ENCODE measurements at regions not wholly inside any gene's neighbourhood (a gene's known extent, or its start where the extent isn't known, plus 50 kb on each side); places are given as distances from the start of the nearest gene placed in this dataset.

DNA sequence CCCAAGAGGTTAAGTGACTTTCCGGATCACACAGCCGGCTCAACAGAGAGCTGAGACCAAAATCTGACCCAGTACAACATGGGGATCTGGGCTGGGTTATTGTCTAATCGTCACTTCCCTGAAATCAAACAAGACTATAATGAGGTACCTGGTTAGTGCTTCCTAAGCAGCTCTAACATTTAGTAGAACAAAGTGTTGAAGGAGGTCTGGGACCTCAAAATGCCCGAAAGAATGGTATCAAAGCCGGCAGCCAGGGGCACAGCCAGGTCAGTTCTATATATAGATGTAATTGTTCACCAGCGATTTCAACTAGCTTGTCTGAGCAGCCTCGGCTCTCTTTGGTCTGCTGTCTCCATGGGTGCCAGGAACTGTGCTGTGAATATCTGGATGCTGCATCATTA, 245.5 kb upstream of the ECI2 start:
- TF ChIP-seq BHLHE40 (IDR thresholded peaks at IDR 0.05; ENCODE audit: borderline replicate concordance) (no peak), L3MBTL2 (conservative IDR thresholded peaks at IDR 0.05) (no peak), FOXA1 (IDR thresholded peaks at IDR 0.05) (no peak), TARDBP (IDR thresholded peaks at IDR 0.05) (no peak), SP1 (IDR thresholded peaks at IDR 0.05) (no peak), PKNOX1 (IDR thresholded peaks at IDR 0.05) (no peak), ARNT (IDR thresholded peaks at IDR 0.05) (no peak), HDGF (IDR thresholded peaks at IDR 0.05; ENCODE audit: borderline replicate concordance) (no peak), SUZ12 (IDR thresholded peaks at IDR 0.05) (no peak), FOXK2 (IDR thresholded peaks at IDR 0.05) (no peak)

Measured in HEK293T (cell line).